K562 (cell line): ENCODE measurements at regions not wholly inside any gene's neighbourhood (a gene's known extent, or its start where the extent isn't known, plus 50 kb on each side); places are given as distances from the start of the nearest gene placed in this dataset.

Experiments used
- ATAC-seq: fragments of 200-7000 bp; cut with Tn5 transposase; 3 replicates; pipeline ENCODE4 v1.9.1; 2020; ENCODE audit warnings: moderate library complexity
- BruUV-seq: library from RNA; stranded (reverse); fragments of 400-500 nt; replicated peaks from 2 replicates; lab custom pipeline; 2021; lab: Mats Ljungman, UMichigan
- CTCF ChIA-PET: fragments of 300-600 bp; formaldehyde crosslinking; extraction: SDS; loops from one replicate; lab custom pipeline; 2021; ENCODE audit warnings: low intra/inter-chr PET ratio; lab: Yijun Ruan, JAX
- POLR2A ChIA-PET: fragments of 300-600, 350-650 bp; sonication (Branson Sonifier 250); formaldehyde crosslinking; extraction: SDS; loops from one replicate; lab custom pipeline; 2021; ENCODE audit warnings: antibody characterized with exemption, inconsistent platforms; lab: Yijun Ruan, JAX
- DNase-seq, 4 experiments: peaks; one replicate each; pipeline versions ENCODE4 v3.0.0 to v3.0.0-alpha.2; 2011 to 2018; ENCODE audit warnings: low spot score in 3 of 4, mixed read lengths in 3 of 4; ENCODE audit errors: extremely low read depth in 1 of 4
- FAIRE-seq: peaks from 2 replicates; lab custom pipeline; 2011; peaks lifted over from hg19 to GRCh38; lab: Jason Lieb, UNC
- H2AFZ ChIP-seq: 2 replicates; pipeline ENCODE4 v1.6.0; 2011; ENCODE audit warnings: low read depth, low read length, control low read depth, inconsistent platforms
- H3K27ac ChIP-seq: fragments of 200-600 bp; 3 replicates; pipeline ENCODE4 v1.8.0; 2011; ENCODE audit warnings: low read depth, mild to moderate bottlenecking, control low read depth, inconsistent platforms, low read length, moderate library complexity, mixed read lengths; ENCODE audit errors: extremely low read depth
- H3K27me3 ChIP-seq, 2 experiments: fragments of 300-600 bp in 1 of 2; 2 replicates in 1 of 2; 3 replicates in 1 of 2; pipeline versions ENCODE4 v1.6.0 to v1.8.0; 2011; ENCODE audit warnings: inconsistent platforms in 2 of 2, low read length in 2 of 2, mild to moderate bottlenecking in 1 of 2, mixed read lengths in 1 of 2, moderate library complexity in 1 of 2; ENCODE audit not compliant: control insufficient read depth in 2 of 2, insufficient read depth in 2 of 2
- H3K36me3 ChIP-seq: fragments of 300-600 bp; 3 replicates; pipeline ENCODE4 v1.8.0; 2011; ENCODE audit warnings: mild to moderate bottlenecking, low read length, inconsistent platforms; ENCODE audit not compliant: control insufficient read depth, insufficient read depth
- H3K4me1 ChIP-seq, 2 experiments: fragments of 200-600 bp in 1 of 2; replicated peaks in 1 of 2; 2 replicates in 1 of 2; 3 replicates in 1 of 2; pipeline versions ENCODE4 v1.5.1 to v1.8.0; 2011; ENCODE audit warnings: inconsistent platforms in 2 of 2, low read length in 2 of 2, mild to moderate bottlenecking in 1 of 2, mixed read lengths in 1 of 2, moderate library complexity in 1 of 2; ENCODE audit not compliant: control insufficient read depth in 2 of 2, insufficient read depth in 2 of 2
- H3K4me2 ChIP-seq: 2 replicates; pipeline ENCODE4 v1.6.1; 2011; ENCODE audit warnings: low read length, control low read depth, inconsistent platforms, mixed read lengths; ENCODE audit not compliant: insufficient read depth
- H3K4me3 ChIP-seq: fragments of 200-600 bp; sonication (generic), shearing (Covaris generic); 2 replicates; pipeline ENCODE4 v1.5.1; 2016; ENCODE audit warnings: control low read depth, inconsistent platforms
- H3K79me2 ChIP-seq: fragments of 200-600 bp; 3 replicates; pipeline ENCODE4 v1.8.0; 2011; ENCODE audit warnings: low read length, inconsistent platforms; ENCODE audit not compliant: control insufficient read depth, insufficient read depth
- H3K9ac ChIP-seq, 2 experiments: 2 replicates each; pipeline versions ENCODE4 v1.6.0 to v1.6.1; 2011; ENCODE audit warnings: low read depth in 2 of 2, low read length in 2 of 2, control low read depth in 1 of 2, inconsistent platforms in 1 of 2, mild to moderate bottlenecking in 1 of 2, mixed read lengths in 1 of 2; ENCODE audit not compliant: insufficient read depth in 1 of 2
- H3K9me1 ChIP-seq: one replicate; pipeline ENCODE4 v1.6.0; 2011; ENCODE audit warnings: inconsistent platforms, mild to moderate bottlenecking, low read length, moderate library complexity; ENCODE audit not compliant: control insufficient read depth, insufficient read depth
- H3K9me3 ChIP-seq: replicated peaks from 2 replicates; pipeline ENCODE4 v1.5.1; 2011; ENCODE audit warnings: low read depth, low read length, inconsistent platforms; ENCODE audit not compliant: control insufficient read depth, insufficient read depth
- H4K20me1 ChIP-seq: replicated peaks from 2 replicates; pipeline ENCODE4 v1.6.1; 2011; ENCODE audit warnings: low read length, inconsistent platforms, mixed read lengths; ENCODE audit not compliant: control insufficient read depth, insufficient read depth
- ATF4 ChIP-seq: fragments of 450-650 bp; formaldehyde crosslinking; IDR thresholded peaks from 2 replicates; pipeline ENCODE4 v1.4.0; 2022; ENCODE audit warnings: mild to moderate bottlenecking, moderate library complexity
- BHLHE40 ChIP-seq: IDR thresholded peaks from 2 replicates; pipeline ENCODE4 v1.6.1; 2011; ENCODE audit warnings: low read length, improper control_type of control experiment
- JUN ChIP-seq, 2 experiments: sonication (generic) in 1 of 2; formaldehyde crosslinking in 1 of 2; IDR thresholded peaks; 2 replicates each; pipeline versions ENCODE4 v1.6.1 to v1.8.0; 2012 to 2022; ENCODE audit warnings: borderline replicate concordance in 2 of 2, mild to moderate bottlenecking in 2 of 2, improper control_type of control experiment in 1 of 2, low read depth in 1 of 2, low read length in 1 of 2, missing genetic modification reagents in 1 of 2
- REST ChIP-seq, 2 experiments: fragments of 450-650 bp; formaldehyde crosslinking in 1 of 2; IDR thresholded peaks; 2 replicates each; pipeline versions ENCODE4 v1.4.0 to v1.6.1; 2014 to 2020; ENCODE audit warnings: mild to moderate bottlenecking in 2 of 2, borderline replicate concordance in 1 of 2, low read depth in 1 of 2
- SMAD1 ChIP-seq: fragments of 150-350 bp; IDR thresholded peaks from 2 replicates; pipeline ENCODE4 v1.6.1; 2014; ENCODE audit warnings: low read length, low read depth; ENCODE audit not compliant: partially characterized antibody
- TCF7 ChIP-seq: sonication (generic); IDR thresholded peaks from 2 replicates; pipeline ENCODE4 v1.6.1; 2016; ENCODE audit warnings: antibody characterized with exemption, borderline replicate concordance
- ZHX1 ChIP-seq: fragments of 150-350 bp; conservative IDR thresholded peaks from 2 replicates; pipeline ENCODE4 v1.6.1; 2014; ENCODE audit warnings: low read length
- ZNF76 ChIP-seq: fragments of 250-450 bp; sonication (Bioruptor Pico); IDR thresholded peaks from 2 replicates; pipeline ENCODE4 v1.4.0; 2020; ENCODE audit warnings: mild to moderate bottlenecking, moderate library complexity, borderline replicate concordance
- WGBS: fragments of 100-300 bp; shearing (Covaris generic); methylation state at CpG from one replicate; pipeline ENCODE4 v1.1.6; 2016; ENCODE audit warnings: low coverage, mixed read lengths; ENCODE audit not compliant: insufficient coverage; ENCODE audit errors: missing lambda C conversion rate; 5-methylcytosine and 5-hydroxymethylcytosine counted together
- in situ Hi-C: fragments of 300-500 bp; cut with MboI; formaldehyde crosslinking; loops from 4 replicates; pipeline ENCODE4 v1.15.0; 2018; ENCODE audit warnings: inconsistent platforms, mixed read lengths
- intact Hi-C: fragments of 100-400 bp; cut with micrococcal nuclease; formaldehyde crosslinking; loops from 2 replicates; pipeline ENCODE4 v1.14.2; 2022

GRCh38 chr7:16993543-16993942 is 111.8 kb upstream of the AGR3 start (continued):
- TF ChIP-seq REST (IDR thresholded peaks at IDR 0.05; ENCODE audit: borderline replicate concordance) (no peak), REST (CRISPR knock-in tag; IDR thresholded peaks at IDR 0.05; ENCODE audit: low read depth) (no peak)

GRCh38 chr7:16998481-16999051 is 116.8 kb upstream of the AGR3 start:
- WGBS: 9% methylated on average over 1 of the region's 1 CpG
- BruUV-seq: no TSS peak
- H3K27me3 ChIP-seq: no peaks in the 10 kb centered on the region
- H3K4me2 ChIP-seq: no peak overlapping the region
- H3K9me3 ChIP-seq: no peaks in the 10 kb centered on the region; the same call in 1 of the 2 replicates
- ATAC-seq: no peak
- intact Hi-C loops: no loop called here
- no peak for FAIRE-seq
- no peak overlapping the region for H2AFZ ChIP-seq
- H3K9ac ChIP-seq: no peak overlapping the region
- in situ Hi-C loops: no loop called here
- no peak overlapping the region for H3K4me3 ChIP-seq
- H3K36me3 ChIP-seq: no peaks in the 10 kb centered on the region
- H3K79me2 ChIP-seq: no peaks in the 10 kb centered on the region
- ChIA-PET CTCF (no interaction called here), POLR2A (no interaction called here)
- H3K4me1 ChIP-seq: no peaks in the 10 kb centered on the region
- no peaks in the 10 kb centered on the region for H4K20me1 ChIP-seq
- no peak for DNase-seq
- H3K9me1 ChIP-seq: no peaks in the 10 kb centered on the region
- no peak overlapping the region for H3K27ac ChIP-seq
- TF ChIP-seq SMAD1: no peak
- TF ChIP-seq ZNF76: no peak
- no peak for TF ChIP-seq ZHX1
- no peak for TF ChIP-seq BHLHE40
- TF ChIP-seq TCF7: no peak
- TF ChIP-seq ATF4 (CRISPR knock-in tag): no peak
- no peak for TF ChIP-seq JUN (IDR thresholded peaks at IDR 0.05; ENCODE audit: borderline replicate concordance, low read depth, low read length)
- TF ChIP-seq JUN (CRISPR knock-in tag; IDR thresholded peaks at IDR 0.05; ENCODE audit: borderline replicate concordance): no peak
